ENCODE measurements at regions not wholly inside any gene's neighbourhood (a gene's known extent, or its start where the extent isn't known, plus 50 kb on each side); places are given as distances from the start of the nearest gene placed in this dataset.

- no peaks in the 10 kb centered on the region for H3K27me3 ChIP-seq (ENCODE audit: control insufficient read depth, insufficient read depth, low read length)
- CTCF ChIA-PET = interaction anchor here (1.1 kb wide), 1 partner anchor 8 kb away, joined by 3 read pairs; no protein-coding TSS in a partner anchor
Measured at GRCh38 chr6:74466572-74466971, 739.3 kb downstream of the COL12A1 start.

DNA sequence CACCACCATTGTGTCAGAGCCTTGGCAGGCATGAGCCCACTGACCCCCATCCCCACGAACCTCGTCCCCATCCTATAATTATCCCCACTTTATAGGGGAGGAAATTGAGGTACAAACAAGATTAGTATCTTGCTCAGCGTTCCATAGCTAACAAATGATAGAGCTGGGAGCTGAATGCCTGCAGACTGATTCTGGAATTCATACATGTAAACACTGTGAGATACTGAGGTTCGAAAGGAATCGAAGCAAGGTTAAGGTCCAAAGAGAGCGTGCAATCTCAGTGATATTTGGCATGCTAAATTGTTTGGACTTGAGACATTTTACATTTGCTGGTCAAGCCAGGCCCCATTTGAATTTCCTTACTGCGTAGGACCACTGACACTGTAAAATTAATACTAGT lies 746.6 kb downstream of the COL12A1 start:
- ChIA-PET POLR2A (no interaction called here), CTCF (interaction anchor here (0.5 kb wide), 1 partner anchor 564 kb away, joined by 3 read pairs; no protein-coding TSS in a partner anchor)
- DNase-seq (ENCODE audit: low read depth) = no peak
- no peak for TF ChIP-seq CTCF (IDR thresholded peaks at IDR 0.05; ENCODE audit: insufficient read depth, low read depth, low read length)
- no peak overlapping the region for H3K4me3 ChIP-seq (ENCODE audit: low read depth, low read length)
- H3K27me3 ChIP-seq (ENCODE audit: control insufficient read depth, insufficient read depth, low read length) = no peaks in the 10 kb centered on the region
- no peaks in the 10 kb centered on the region for H3K36me3 ChIP-seq (ENCODE audit: control insufficient read depth, insufficient read depth, low read length)

More at GRCh38 chr6:74466572-74466971, 739.3 kb downstream of the COL12A1 start:
- DNase-seq (ENCODE audit: low read depth) = no peak
- H3K36me3 ChIP-seq (ENCODE audit: control insufficient read depth, insufficient read depth, low read length) = no peaks in the 10 kb centered on the region
- POLR2A ChIA-PET = no interaction called here
- no peak overlapping the region for H3K4me3 ChIP-seq (ENCODE audit: low read depth, low read length)
- no peak for TF ChIP-seq CTCF (IDR thresholded peaks at IDR 0.05; ENCODE audit: insufficient read depth, low read depth, low read length)

- no peaks in the 10 kb centered on the region for H3K36me3 ChIP-seq (ENCODE audit: control insufficient read depth, insufficient read depth, low read length)
- no peak overlapping the region for H3K4me3 ChIP-seq (ENCODE audit: low read depth, low read length)
- ChIA-PET POLR2A (no interaction called here), CTCF (interaction anchor here (0.5 kb wide), 1 partner anchor 565 kb away, joined by 3 read pairs; no protein-coding TSS in a partner anchor)
- no peak for DNase-seq (ENCODE audit: low read depth)
- no peaks in the 10 kb centered on the region for H3K27me3 ChIP-seq (ENCODE audit: control insufficient read depth, insufficient read depth, low read length)
- TF ChIP-seq CTCF (IDR thresholded peaks at IDR 0.05; ENCODE audit: insufficient read depth, low read depth, low read length) = no peak
Measured at GRCh38 chr6:74458536-74458935, 747.3 kb downstream of the COL12A1 start.

- no peak for DNase-seq (ENCODE audit: low read depth)
- no peaks in the 10 kb centered on the region for H3K27me3 ChIP-seq (ENCODE audit: control insufficient read depth, insufficient read depth, low read length)
- H3K4me3 ChIP-seq (ENCODE audit: low read depth, low read length) = no peak overlapping the region
- CTCF ChIA-PET = no interaction called here
- no peaks in the 10 kb centered on the region for H3K36me3 ChIP-seq (ENCODE audit: control insufficient read depth, insufficient read depth, low read length)
- POLR2A ChIA-PET = no interaction called here
- TF ChIP-seq CTCF (IDR thresholded peaks at IDR 0.05; ENCODE audit: insufficient read depth, low read depth, low read length) = no peak
Measured at GRCh38 chr6:74455786-74456185, 750.1 kb downstream of the COL12A1 start.

- ChIA-PET CTCF (no interaction called here), POLR2A (no interaction called here)
- H3K4me3 ChIP-seq (ENCODE audit: low read depth, low read length) = no peak overlapping the region
Measured at GRCh38 chr6:74451953-74452352, 753.9 kb downstream of the COL12A1 start.

More at GRCh38 chr6:74451953-74452352, 753.9 kb downstream of the COL12A1 start:
- DNase-seq (ENCODE audit: low read depth) = no peak
- no peak for TF ChIP-seq CTCF (IDR thresholded peaks at IDR 0.05; ENCODE audit: insufficient read depth, low read depth, low read length)
- Histone ChIP-seq H3K27me3 (ENCODE audit: control insufficient read depth, insufficient read depth, low read length) (no peaks in the 10 kb centered on the region), H3K36me3 (ENCODE audit: control insufficient read depth, insufficient read depth, low read length) (no peaks in the 10 kb centered on the region)

Data from BJ (cell line).